BLaER1 (cell line): ENCODE measurements at regions not wholly inside any gene's neighbourhood (a gene's known extent, or its start where the extent isn't known, plus 50 kb on each side); places are given as distances from the start of the nearest gene placed in this dataset.

Experiments used
- H3K27ac ChIP-seq: shearing (Covaris generic); formaldehyde crosslinking; 2 replicates; pipeline ENCODE4 v1.8.1; 2022
- H3K27me3 ChIP-seq: shearing (Covaris generic); formaldehyde crosslinking; 2 replicates; pipeline ENCODE4 v1.8.1; 2022
- H3K36me3 ChIP-seq: shearing (Covaris generic); formaldehyde crosslinking; 2 replicates; pipeline ENCODE4 v1.8.1; 2022
- H3K4me1 ChIP-seq: shearing (Covaris generic); formaldehyde crosslinking; 2 replicates; pipeline ENCODE4 v1.8.1; 2022
- H3K4me2 ChIP-seq: shearing (Covaris generic); formaldehyde crosslinking; 2 replicates; pipeline ENCODE4 v1.8.1; 2022
- H3K4me3 ChIP-seq: shearing (Covaris generic); formaldehyde crosslinking; 2 replicates; pipeline ENCODE4 v1.8.1; 2022
- H3K9ac ChIP-seq: shearing (Covaris generic); formaldehyde crosslinking; 2 replicates; pipeline ENCODE4 v1.8.1; 2022
- H3K9me3 ChIP-seq: shearing (Covaris generic); formaldehyde crosslinking; 2 replicates; pipeline ENCODE4 v1.8.1; 2022
- H4K20me1 ChIP-seq: shearing (Covaris generic); formaldehyde crosslinking; 2 replicates; pipeline ENCODE4 v1.8.1; 2022
- Cebpa-rat ChIP-seq: shearing (Covaris generic); IDR thresholded peaks from 2 replicates; pipeline ENCODE4 v1.8.1; 2022

DNA sequence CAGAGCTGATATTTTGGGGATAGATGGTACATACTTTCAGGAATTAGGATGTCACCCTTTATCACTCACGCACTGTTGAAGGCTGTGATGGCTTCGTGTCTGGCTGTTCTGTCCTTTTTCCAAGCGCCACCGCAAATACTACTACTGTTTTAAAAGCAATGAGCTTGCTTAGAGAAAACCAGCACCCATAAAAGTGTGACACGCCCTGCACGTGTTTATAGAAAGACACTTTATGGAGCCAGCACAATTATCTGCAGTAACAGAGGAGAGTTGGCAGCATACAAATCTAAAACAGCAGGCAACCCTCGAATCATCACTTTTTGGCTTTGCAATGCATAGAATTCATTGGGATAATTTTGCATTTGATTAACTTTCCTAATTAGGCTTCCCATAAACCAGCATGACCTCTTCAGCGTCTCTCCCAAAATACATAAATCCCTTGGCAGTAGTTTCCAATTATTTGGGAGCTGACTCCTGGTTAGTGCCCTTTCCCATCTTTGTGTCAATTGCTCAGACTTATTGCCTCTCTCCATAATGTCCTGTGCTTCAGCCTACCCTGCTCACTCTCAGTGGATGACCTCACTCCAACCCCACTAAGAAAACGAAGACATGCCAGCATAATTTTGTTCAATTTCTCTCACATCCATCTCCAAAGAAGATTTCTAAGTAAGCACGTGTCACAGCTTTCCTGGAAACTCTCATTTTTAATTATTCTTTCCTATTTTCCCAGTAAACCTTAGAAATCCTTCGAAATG lies 118.7 kb upstream of the LARGE1 start:
- no peak overlapping the region for H3K4me2 ChIP-seq
- H3K27ac ChIP-seq = no peak overlapping the region
- H3K4me3 ChIP-seq = no peak overlapping the region
- no peak for TF ChIP-seq Cebpa-rat
- no peaks in the 10 kb centered on the region for H3K4me1 ChIP-seq
- H4K20me1 ChIP-seq = no peaks in the 10 kb centered on the region
- no peaks in the 10 kb centered on the region for H3K36me3 ChIP-seq
- H3K27me3 ChIP-seq = no peaks in the 10 kb centered on the region
- no peak overlapping the region for H3K9ac ChIP-seq
- H3K9me3 ChIP-seq = no peaks in the 10 kb centered on the region

DNA sequence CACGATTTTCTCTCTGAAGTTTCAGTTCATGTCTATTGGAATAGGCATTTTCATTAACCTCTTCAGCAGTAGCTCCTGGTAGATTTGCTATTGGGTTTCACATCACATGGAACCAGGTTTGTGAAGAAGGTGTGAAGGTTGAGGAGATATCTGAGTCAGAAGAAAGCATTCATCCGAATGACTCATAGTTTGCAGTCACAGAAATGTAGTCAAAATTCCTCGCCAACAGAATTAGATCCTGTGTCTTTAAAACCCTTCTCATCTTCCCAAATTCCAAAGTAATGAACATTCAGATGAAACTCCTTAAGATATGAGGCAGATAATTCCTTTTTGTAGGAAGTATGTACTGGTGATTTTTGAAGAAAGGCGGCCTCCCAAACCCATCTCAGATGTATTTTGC lies 125.0 kb upstream of the LARGE1 start:
- Histone ChIP-seq H3K27ac (no peak overlapping the region), H3K4me2 (no peak overlapping the region), H3K9ac (no peak overlapping the region), H3K27me3 (no peaks in the 10 kb centered on the region), H3K4me3 (no peak overlapping the region), H4K20me1 (no peaks in the 10 kb centered on the region), H3K36me3 (no peaks in the 10 kb centered on the region), H3K4me1 (no peaks in the 10 kb centered on the region), H3K9me3 (no peaks in the 10 kb centered on the region)
- no peak for TF ChIP-seq Cebpa-rat

DNA sequence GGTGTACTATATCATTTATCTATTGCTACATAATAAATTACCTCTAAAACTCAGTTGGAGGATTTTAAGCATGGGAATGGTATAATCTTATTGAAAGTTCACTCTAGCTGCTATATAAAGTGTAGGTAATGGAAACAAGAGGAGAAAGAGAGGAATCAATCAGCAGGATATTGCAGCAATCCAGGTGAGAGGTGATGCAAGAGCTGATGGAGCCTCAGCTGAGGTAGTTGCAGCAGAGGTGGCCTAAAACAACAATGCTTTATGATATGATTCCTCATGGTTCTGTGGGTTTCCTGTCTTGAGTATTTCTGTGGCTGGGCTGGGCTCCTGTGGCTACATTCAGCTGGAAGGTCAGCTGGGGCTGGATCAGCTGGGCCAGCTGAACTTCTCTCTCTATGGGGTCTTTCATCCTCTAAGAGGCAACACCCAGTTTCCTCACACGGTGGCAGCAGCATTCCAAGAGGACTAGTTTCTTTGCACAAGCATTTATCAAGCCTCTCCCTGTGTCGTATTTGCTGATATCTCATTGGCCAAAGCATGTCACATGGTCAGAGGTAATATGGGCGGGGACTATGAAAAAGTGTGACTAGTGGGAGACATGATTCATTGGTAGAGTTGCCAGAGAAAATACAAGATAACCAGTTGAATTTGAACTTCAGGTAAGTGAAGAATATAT lies 135.4 kb upstream of the LARGE1 start:
- Histone ChIP-seq H4K20me1 (no peaks in the 10 kb centered on the region), H3K9me3 (peaks cover 16% of the 10 kb centered on the region), H3K9ac (no peak overlapping the region), H3K36me3 (no peaks in the 10 kb centered on the region), H3K4me1 (no peaks in the 10 kb centered on the region), H3K4me3 (no peak overlapping the region), H3K27me3 (no peaks in the 10 kb centered on the region), H3K4me2 (no peak overlapping the region), H3K27ac (no peak overlapping the region)
- no peak for TF ChIP-seq Cebpa-rat

DNA sequence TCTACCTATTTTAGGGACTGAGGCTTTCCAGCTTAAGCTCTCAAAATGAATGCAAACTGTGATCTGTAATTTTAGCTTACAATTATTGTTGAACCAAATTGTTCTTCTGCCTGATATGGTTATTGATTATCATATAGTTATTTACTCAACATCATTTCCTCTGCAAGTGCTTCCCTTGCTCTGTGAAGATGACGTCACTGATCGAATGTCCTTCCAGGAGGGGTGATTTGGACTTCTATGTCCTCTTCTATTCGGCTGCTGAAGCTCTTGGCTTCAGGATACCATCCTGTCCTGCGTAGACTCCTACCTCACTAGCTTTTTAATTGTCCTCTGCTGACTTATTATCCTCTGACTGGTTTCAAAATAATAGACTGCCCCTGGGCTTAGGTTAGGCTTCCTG lies 137.4 kb upstream of the LARGE1 start:
- H4K20me1 ChIP-seq = no peaks in the 10 kb centered on the region
- H3K36me3 ChIP-seq = no peaks in the 10 kb centered on the region
- no peak overlapping the region for H3K27ac ChIP-seq
- no peak overlapping the region for H3K9ac ChIP-seq
- no peaks in the 10 kb centered on the region for H3K27me3 ChIP-seq
- TF ChIP-seq Cebpa-rat = no peak
- no peak overlapping the region for H3K4me2 ChIP-seq
- no peak overlapping the region for H3K4me3 ChIP-seq
- peaks cover 16% of the 10 kb centered on the region for H3K9me3 ChIP-seq
- no peaks in the 10 kb centered on the region for H3K4me1 ChIP-seq

DNA sequence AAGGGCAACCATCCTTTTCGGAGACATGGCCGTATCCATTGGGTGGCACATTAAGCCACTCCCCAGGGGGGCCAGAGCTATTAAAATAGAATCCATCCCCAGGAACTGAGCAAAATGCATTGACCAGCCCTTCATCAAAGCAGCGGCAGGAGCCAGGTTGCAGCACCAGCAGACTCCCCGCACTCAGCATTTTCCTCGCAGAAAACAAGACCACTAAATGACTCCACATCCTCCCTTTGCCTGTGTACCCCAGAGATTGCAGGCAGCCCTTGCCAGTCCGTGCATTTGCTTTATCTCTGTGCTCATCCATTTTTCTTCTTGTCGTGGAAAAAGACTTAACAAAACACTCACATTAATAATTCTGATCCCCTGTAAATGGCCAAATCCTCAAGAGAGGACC lies 144.4 kb upstream of the LARGE1 start:
- no peaks in the 10 kb centered on the region for H3K36me3 ChIP-seq
- no peaks in the 10 kb centered on the region for H3K27me3 ChIP-seq
- H4K20me1 ChIP-seq = no peaks in the 10 kb centered on the region
- no peaks in the 10 kb centered on the region for H3K4me1 ChIP-seq
- H3K4me3 ChIP-seq = no peak overlapping the region
- H3K4me2 ChIP-seq = no peak overlapping the region
- no peak overlapping the region for H3K27ac ChIP-seq
- peaks cover 4% of the 10 kb centered on the region for H3K9me3 ChIP-seq
- H3K9ac ChIP-seq = no peak overlapping the region
- TF ChIP-seq Cebpa-rat = no peak

DNA sequence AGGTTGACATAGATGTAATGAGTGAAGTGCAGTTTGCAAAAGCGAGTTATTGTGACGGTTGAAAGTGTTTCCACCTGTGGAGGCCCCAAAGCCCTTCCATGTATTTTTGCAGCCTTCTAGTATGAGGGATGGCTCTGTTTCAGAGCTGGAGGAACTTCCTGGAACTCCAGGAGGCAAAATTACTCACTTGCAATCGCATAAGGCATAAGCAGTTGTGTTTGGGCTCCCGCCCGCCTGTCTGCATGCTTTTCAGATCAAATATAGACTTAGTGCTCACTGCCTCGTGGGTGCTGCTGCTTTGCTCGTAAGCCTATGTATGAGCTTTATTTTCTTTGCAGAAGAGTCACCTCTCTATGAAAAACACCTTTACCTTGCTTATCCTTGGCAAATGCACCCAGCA lies 146.8 kb upstream of the LARGE1 start:
- TF ChIP-seq Cebpa-rat = no peak
- no peaks in the 10 kb centered on the region for H3K4me1 ChIP-seq
- no peaks in the 10 kb centered on the region for H4K20me1 ChIP-seq
- no peaks in the 10 kb centered on the region for H3K27me3 ChIP-seq
- no peak overlapping the region for H3K27ac ChIP-seq
- no peak overlapping the region for H3K9ac ChIP-seq
- H3K36me3 ChIP-seq = no peaks in the 10 kb centered on the region
- no peak overlapping the region for H3K4me3 ChIP-seq
- no peaks in the 10 kb centered on the region for H3K9me3 ChIP-seq
- no peak overlapping the region for H3K4me2 ChIP-seq

DNA sequence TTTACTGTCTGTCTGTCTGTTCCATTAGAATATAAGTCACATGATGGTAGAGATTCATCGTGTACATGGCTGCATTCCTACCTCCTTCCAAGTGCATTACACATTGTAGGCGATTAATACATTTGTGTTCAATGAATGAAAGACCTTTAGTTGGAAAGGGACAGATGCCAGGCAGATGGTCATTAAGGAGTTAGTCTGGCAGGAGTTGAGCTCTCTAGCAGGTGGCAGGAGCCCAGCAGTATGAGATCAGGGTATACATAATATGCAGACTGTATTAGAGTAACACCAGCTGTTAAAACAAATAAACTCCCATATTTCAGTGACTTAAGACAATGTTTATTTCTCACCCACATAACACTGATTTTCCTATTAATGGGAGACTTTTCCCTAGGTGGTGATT lies 147.7 kb upstream of the LARGE1 start:
- no peaks in the 10 kb centered on the region for H3K36me3 ChIP-seq
- no peak overlapping the region for H3K27ac ChIP-seq

DNA sequence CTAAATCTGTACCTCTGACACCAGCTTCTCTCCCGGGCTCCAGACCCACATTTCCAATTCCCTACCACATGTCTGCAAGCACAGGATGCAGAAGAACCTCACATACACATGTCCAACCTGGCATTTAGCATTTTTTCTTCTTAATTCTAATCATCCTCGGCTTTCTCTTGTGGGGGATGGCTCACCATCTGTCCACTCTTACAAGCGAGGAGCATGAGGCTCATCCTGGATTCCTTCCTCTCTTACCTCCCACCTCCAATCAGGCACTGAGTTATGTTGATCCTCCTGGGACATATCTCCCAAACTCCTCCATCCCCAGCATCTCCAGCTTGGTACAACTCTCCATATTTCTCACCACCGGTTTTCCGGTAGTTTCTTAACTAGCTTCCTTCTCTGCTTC lies 149.8 kb upstream of the LARGE1 start:
- Histone ChIP-seq H3K27me3 (no peaks in the 10 kb centered on the region), H3K36me3 (no peaks in the 10 kb centered on the region), H3K4me3 (no peak overlapping the region), H3K9me3 (no peaks in the 10 kb centered on the region), H4K20me1 (no peaks in the 10 kb centered on the region), H3K9ac (no peak overlapping the region), H3K4me1 (no peaks in the 10 kb centered on the region), H3K27ac (no peak overlapping the region), H3K4me2 (no peak overlapping the region)
- TF ChIP-seq Cebpa-rat = no peak

More for the DNA sequence above, 147.7 kb upstream of the LARGE1 start:
- no peaks in the 10 kb centered on the region for H3K4me1 ChIP-seq
- H3K27me3 ChIP-seq = no peaks in the 10 kb centered on the region
- no peak overlapping the region for H3K9ac ChIP-seq
- TF ChIP-seq Cebpa-rat = no peak
- no peak overlapping the region for H3K4me2 ChIP-seq
- H4K20me1 ChIP-seq = no peaks in the 10 kb centered on the region
- H3K9me3 ChIP-seq = no peaks in the 10 kb centered on the region
- H3K4me3 ChIP-seq = no peak overlapping the region

DNA sequence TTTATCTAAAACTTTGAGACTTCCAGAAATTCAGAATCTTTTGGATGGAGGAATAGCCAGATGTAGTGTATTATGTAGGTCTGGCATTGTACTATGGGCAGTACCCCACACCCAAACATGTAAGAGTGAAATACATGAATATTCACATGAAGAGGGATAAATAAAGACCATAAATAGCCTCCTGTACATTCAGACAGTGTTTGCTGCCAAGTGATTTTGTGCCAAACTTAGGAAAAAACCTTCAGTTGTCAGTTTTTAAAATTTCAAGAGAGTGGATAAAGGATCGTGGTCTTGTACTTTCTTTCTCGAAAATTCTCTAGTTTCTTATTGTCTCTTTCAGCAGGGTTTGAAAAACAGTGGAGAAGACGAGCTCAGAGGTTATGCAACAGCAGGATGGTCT lies 150.3 kb upstream of the LARGE1 start:
- Histone ChIP-seq H3K4me3 (no peak overlapping the region), H4K20me1 (no peaks in the 10 kb centered on the region), H3K9me3 (no peaks in the 10 kb centered on the region), H3K27me3 (no peaks in the 10 kb centered on the region), H3K36me3 (no peaks in the 10 kb centered on the region), H3K9ac (no peak overlapping the region), H3K27ac (no peak overlapping the region), H3K4me1 (no peaks in the 10 kb centered on the region), H3K4me2 (no peak overlapping the region)
- no peak for TF ChIP-seq Cebpa-rat

DNA sequence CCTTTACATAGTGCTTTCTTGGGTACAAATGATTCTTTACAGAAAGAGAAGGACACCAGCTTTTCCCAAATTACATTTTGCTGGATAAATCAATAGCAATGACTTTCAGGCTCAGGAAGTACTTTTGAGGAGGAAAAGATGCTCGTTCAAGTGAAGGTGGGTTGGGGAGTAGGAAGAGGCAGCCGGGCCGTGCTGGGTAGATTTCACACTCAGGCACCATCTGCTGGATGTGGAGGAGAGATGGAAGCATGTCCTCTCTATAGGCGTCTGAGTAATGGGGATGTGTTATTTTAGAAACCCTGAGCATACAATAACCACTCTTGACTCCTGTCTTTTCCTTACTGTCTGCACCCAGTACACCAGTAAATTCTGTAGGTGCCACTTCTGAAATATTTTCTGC lies 152.3 kb upstream of the LARGE1 start:
- no peak overlapping the region for H3K9ac ChIP-seq
- H3K27ac ChIP-seq = no peak overlapping the region
- no peaks in the 10 kb centered on the region for H3K36me3 ChIP-seq
- no peaks in the 10 kb centered on the region for H4K20me1 ChIP-seq
- no peak for TF ChIP-seq Cebpa-rat
- no peak overlapping the region for H3K4me2 ChIP-seq
- no peaks in the 10 kb centered on the region for H3K27me3 ChIP-seq
- no peaks in the 10 kb centered on the region for H3K9me3 ChIP-seq
- H3K4me1 ChIP-seq = no peaks in the 10 kb centered on the region
- no peak overlapping the region for H3K4me3 ChIP-seq

DNA sequence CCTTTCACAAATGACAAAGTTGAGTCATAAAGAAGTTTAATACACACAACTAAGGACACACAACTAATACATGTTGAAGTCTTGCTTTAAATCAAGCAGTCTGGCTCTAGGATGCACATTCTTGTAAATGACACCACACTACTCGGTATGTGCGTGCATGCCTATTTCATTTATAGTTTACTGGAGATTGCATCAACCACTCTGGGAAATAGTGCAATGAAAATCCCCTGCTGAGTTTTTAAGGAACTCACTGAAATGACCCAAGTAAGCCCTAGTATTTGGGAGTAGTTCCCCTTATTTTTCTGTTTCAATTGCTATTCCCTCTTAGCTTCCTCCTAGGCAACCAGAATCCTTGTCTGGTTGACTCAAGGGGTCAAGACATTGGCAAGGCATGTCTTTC lies 160.2 kb upstream of the LARGE1 start:
- Histone ChIP-seq H3K9ac (no peak overlapping the region), H3K9me3 (no peaks in the 10 kb centered on the region), H3K4me2 (no peak overlapping the region), H3K4me3 (no peak overlapping the region), H3K4me1 (peaks cover 10% of the 10 kb centered on the region; the same call in 1 of the 2 replicates), H3K27ac (no peak overlapping the region), H4K20me1 (no peaks in the 10 kb centered on the region), H3K36me3 (no peaks in the 10 kb centered on the region), H3K27me3 (no peaks in the 10 kb centered on the region)
- TF ChIP-seq Cebpa-rat = no peak
